HL-60/S4 treated with retinoic acid at 250 ng/mL for 4 days and 3 days (cell line): ENCODE measurements at regions not wholly inside any gene's neighbourhood (a gene's known extent, or its start where the extent isn't known, plus 50 kb on each side); places are given as distances from the start of the nearest gene placed in this dataset.
"Not testable (repeated sequence)": the region's sequence is repeated elsewhere in the genome, so short reads cannot be mapped to it uniquely, and the experiment has no call there.

Experiments used
- in situ Hi-C: fragments of 300-500 bp; cut with MboI; formaldehyde crosslinking; loops from 2 replicates; pipeline ENCODE4 v1.7.0; 2022; ENCODE audit warnings: low sequenced_read_pairs

GRCh38 chr2:199040522-199040921 lies 417.2 kb downstream of the SATB2 start:
- in situ Hi-C loops = no loop called here

- in situ Hi-C loops = not testable (repeated sequence)
Observed at GRCh38 chr2:199033761-199034160, 424.0 kb downstream of the SATB2 start.

DNA sequence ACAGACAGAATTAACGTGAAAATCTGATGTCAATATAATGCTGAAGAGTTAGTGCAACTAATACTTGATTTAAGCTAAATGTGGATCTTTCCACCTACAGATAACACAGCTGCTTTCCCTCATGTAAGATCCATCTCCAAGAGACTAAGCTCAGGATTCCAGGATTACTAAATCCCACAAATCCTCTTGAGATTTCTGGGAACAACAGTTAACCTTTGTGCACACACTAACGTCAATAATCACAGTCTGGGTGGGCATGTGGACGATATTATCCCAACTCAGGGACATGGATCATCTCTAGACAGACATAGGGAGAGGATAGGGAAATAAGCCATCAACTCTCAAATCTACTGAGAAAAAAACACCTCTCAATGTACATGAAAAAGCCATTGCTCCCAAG lies 432.6 kb downstream of the SATB2 start:
- in situ Hi-C loops = no loop called here

- in situ Hi-C loops = no loop called here
Observed at GRCh38 chr2:199024224-199024623, 433.5 kb downstream of the SATB2 start.

DNA sequence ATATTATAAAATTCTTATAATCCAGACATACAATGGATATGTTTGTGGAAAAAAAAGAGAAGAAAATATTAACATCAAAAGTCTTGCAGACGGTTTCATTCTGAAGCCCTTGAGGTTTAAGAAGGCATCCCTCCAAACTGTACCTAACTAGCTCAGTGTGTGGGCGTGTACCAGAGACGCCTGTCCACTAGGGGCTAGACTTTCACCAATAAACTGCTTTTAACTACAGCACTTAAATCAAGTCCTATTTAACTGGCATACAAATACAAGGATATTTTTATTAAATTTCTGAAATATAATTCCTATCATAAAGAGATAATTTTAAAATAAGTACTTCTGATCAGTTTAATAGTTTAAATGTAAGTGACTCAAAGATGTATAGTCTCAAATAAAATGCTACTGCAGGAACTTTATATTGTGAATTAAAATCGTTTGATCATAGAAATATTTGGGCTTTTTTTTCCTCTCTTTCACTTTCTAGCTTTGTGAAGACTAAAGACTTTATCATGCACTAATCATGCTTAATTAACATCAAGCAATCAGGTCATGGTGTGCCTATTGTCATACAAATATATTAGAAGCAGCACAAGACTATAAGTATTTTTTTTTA lies 437.7 kb downstream of the SATB2 start:
- in situ Hi-C loops = no loop called here

- in situ Hi-C loops = no loop called here
Observed at GRCh38 chr2:199018826-199019225, 438.9 kb downstream of the SATB2 start.

GRCh38 chr2:199015072-199015471 lies 442.7 kb downstream of the SATB2 start:
- in situ Hi-C loops = no loop called here

- in situ Hi-C loops = no loop called here
Observed at GRCh38 chr2:199014226-199014625, 443.5 kb downstream of the SATB2 start.

DNA sequence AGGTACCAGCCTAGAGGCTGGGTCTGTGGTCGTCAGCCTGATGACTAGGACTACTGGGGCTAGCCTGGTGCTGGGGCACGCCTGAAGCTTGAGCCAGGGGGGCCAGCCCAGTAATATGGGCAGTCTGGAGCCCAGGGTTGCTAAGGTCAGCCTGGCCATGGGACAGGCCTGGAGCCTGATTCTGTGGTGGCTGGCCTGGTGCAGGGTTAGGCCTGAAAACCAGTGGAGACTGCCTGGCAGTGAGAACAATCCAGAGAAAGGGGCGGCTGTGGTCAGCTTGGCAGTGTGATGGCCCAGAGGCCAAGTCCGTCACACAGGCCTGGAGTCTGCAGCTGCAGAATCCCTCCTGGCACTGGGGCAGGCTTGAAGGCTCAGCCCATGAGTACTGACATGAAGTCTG lies 445.8 kb downstream of the SATB2 start:
- in situ Hi-C loops = no loop called here

- in situ Hi-C loops = no loop called here
Observed at GRCh38 chr2:198994678-198995077, 463.1 kb downstream of the SATB2 start.

DNA sequence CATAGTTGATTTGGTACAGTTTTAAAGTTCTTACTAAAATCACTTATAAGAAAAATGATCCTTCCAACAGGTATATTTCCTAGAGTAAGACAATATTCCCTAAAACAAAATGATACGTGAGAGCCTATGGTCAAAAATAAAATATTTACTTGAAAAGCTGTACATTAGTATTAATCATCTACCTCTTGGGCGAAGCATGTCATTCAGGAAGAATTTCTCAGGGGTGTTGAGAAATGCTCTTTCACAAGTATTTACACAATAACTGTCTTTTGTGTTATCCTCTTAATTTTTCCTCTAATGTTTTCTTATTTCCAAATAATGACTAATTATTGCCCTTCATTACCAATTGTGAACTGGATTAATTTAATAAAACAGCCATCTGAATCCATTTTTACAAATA lies 466.3 kb downstream of the SATB2 start:
- in situ Hi-C loops = no loop called here

- in situ Hi-C loops = no loop called here
Observed at GRCh38 chr2:198975779-198976178, 482.0 kb downstream of the SATB2 start.

DNA sequence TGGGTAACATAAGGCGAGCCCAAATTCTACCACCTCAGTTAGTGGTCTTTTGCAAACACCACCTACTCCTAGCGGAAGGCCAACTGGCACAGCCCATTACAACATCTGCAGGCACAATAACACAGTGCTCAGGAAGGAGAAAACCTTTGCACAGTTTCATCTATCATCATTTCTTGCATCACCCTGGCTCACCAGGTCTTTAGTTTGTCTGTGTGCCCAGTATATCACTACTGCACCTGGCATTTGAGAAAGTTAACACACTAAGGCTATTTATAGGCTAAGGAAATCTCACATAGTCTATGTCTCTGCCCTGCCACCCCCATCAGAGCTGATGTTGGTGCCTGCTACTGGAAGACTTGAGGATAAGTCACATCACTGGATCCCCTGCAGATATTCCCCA lies 484.0 kb downstream of the SATB2 start:
- in situ Hi-C loops = no loop called here

GRCh38 chr2:198973181-198973580 lies 484.6 kb downstream of the SATB2 start:
- in situ Hi-C loops = no loop called here

DNA sequence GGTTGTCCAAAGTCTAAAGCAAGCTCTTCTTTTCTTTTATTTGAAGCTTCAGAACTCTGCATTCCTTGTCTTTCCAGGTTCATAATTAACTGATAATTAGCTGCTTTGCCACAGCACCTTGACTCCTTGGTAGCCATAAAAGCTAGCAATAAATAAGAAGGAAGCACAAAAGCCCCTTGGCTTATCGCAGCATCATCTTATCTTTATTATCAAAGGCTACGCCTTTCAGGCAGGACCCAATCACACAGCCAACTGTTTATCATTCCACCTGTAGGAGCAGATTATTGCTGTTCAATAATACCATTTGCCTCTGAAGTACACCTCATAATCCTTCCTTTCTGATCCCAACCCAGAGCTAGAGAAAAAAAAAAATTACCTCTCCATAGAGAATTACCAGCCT lies 489.2 kb downstream of the SATB2 start:
- in situ Hi-C loops = no loop called here

DNA sequence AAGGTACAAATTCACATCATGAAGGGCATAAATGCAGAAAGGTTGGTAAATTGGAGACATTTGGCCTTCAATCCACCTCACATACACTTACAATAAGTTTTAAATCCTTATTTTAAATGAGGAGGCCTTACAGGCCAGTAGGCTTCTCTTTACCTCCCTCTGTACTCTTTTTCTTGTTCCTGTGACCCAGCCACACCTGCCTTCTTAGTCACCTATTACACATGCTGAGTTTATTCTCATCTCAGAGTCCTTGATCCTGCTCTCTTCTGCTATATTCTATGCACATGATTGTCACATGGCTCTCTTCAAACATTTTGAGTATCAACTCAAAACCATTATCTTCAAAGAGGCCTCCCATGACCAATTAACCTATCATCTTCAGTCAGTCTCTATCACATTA lies 491.5 kb downstream of the SATB2 start:
- in situ Hi-C loops = no loop called here

DNA sequence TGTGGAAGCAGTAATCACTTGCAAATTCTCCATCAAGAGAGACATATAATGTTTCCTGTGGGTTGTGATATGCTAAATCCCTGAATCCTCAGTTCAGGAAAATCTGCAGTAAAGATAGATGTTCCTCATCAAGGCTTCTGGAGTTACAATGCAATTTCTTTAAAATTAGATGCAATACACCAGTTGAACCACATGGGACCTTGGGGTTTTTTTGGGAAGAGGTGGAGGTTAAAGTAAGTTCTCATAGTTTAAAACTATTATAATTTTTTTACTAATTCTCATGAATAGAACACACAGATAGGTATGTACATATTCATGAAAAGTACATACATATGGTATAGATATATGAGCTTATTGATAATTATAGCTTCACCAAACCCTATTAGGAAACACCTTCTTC lies 496.2 kb downstream of the SATB2 start:
- in situ Hi-C loops = no loop called here

DNA sequence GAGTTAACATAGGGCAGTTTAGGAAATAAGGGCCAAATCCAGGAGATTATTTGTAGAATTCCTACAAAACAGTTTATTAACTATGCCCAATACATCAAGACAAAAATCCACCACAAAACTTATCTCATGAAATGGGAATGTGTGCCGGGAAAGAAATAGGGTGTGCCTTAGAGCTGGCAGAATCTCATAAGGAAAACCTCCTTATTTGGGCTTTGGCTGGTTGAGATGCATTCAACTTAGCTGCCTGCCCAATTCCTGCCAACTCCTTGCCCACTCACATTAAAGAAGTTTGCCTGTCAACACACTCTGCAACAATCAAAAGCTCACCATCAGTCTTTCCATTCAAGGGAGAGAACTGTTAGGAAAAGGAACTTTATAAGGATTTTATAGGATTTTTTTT lies 500.6 kb downstream of the SATB2 start:
- in situ Hi-C loops = no loop called here

DNA sequence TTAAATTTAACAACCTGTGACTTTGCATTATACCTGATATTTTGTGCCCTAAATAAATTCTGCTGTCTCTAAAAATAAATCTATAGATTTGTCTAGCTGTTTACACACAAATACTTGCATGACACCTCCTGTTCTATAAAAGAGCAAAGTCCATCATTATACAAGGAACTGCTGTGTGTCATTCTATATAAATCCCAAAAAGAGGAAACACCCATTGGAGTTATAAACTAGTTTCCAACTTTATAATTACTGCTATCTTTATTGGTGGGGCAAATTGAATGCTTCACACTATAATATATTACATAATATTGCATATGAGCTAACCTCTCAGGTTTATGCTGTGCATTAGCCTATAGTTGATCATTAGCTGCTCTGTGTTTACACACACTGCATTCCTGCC lies 504.4 kb downstream of the SATB2 start:
- in situ Hi-C loops = no loop called here

- in situ Hi-C loops = no loop called here
Observed at GRCh38 chr2:198950803-198951202, 506.9 kb downstream of the SATB2 start.

GRCh38 chr2:198945496-198945895 lies 512.2 kb downstream of the SATB2 start:
- in situ Hi-C loops = no loop called here

DNA sequence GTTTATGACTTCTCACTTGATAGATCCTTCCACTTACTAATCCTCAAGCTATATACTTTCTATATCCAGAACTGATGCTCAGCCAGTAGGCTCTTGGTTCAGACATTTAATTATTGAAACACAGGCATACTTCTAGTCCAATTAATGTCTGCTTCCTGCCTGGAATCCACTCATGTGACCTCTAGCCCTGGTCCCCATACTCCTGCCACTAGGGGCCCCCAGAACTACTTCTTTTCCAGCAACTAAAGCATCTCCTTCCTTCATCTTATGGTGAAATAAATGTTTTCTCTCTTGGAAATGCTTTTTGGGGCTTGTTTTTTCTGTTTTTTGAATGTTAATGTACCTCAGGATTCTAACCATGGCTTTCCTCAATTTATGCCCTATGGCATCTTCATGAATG lies 527.6 kb downstream of the SATB2 start:
- in situ Hi-C loops = no loop called here

GRCh38 chr2:198928026-198928425 lies 529.7 kb downstream of the SATB2 start:
- in situ Hi-C loops = no loop called here
